ENCODE measurements at regions not wholly inside any gene's neighbourhood (a gene's known extent, or its start where the extent isn't known, plus 50 kb on each side); places are given as distances from the start of the nearest gene placed in this dataset.

GRCh38 chr22:22092101-22092500, 109.5 kb upstream of the TOP3B start (continued):
- no peak for TF ChIP-seq RAD21 (IDR thresholded peaks at IDR 0.05 in 1 of 2, conservative IDR thresholded peaks at IDR 0.05 in 1 of 2; ENCODE audit: low read depth in 2 of 2, low read length in 2 of 2)
- TF ChIP-seq CHD7 (IDR thresholded peaks at IDR 0.05; ENCODE audit: insufficient replicate concordance, low read length): no peak
